DND-41 (cell line): ENCODE measurements at regions not wholly inside any gene's neighbourhood (a gene's known extent, or its start where the extent isn't known, plus 50 kb on each side); places are given as distances from the start of the nearest gene placed in this dataset.

ENCODE experiments used
- ATAC-seq: fragments of 200-7000 bp; cut with Tn5 transposase; 3 replicates; pipeline ENCODE4 v1.9.1; 2021; ENCODE audit warnings: low read depth; ENCODE audit not compliant: insufficient read depth
- DNase-seq: peaks from one replicate; pipeline ENCODE4 v3.0.0-alpha.2; 2020
- H2AFZ ChIP-seq: 2 replicates; pipeline ENCODE4 v1.6.0; 2012; ENCODE audit warnings: low read depth, low read length
- H3K27ac ChIP-seq: 2 replicates; pipeline ENCODE4 v1.5.1; 2012; ENCODE audit warnings: low read length, inconsistent platforms
- H3K27me3 ChIP-seq: fragments of 200-600 bp; sonication (generic); 2 replicates; pipeline ENCODE4 v1.6.0; 2012; ENCODE audit warnings: low read length, mild to moderate bottlenecking, inconsistent platforms; ENCODE audit not compliant: insufficient read depth, poor library complexity
- H3K36me3 ChIP-seq: 2 replicates; pipeline ENCODE4 v1.5.1; 2012; ENCODE audit warnings: low read length, inconsistent platforms; ENCODE audit not compliant: insufficient read depth
- H3K4me1 ChIP-seq: 2 replicates; pipeline ENCODE4 v1.5.1; 2012; ENCODE audit warnings: mild to moderate bottlenecking, low read length; ENCODE audit not compliant: insufficient read depth
- H3K4me2 ChIP-seq: 2 replicates; pipeline ENCODE4 v1.6.0; 2012; ENCODE audit warnings: mild to moderate bottlenecking, moderate library complexity, low read length, inconsistent platforms; ENCODE audit not compliant: insufficient read depth
- H3K4me3 ChIP-seq, 2 experiments: fragments of 200-600 bp in 1 of 2; shearing (Covaris generic) in 1 of 2; 2 replicates each; pipeline ENCODE4 v1.5.1; 2012 to 2016; ENCODE audit warnings: inconsistent platforms in 2 of 2, low read length in 2 of 2, mild to moderate bottlenecking in 2 of 2, low read depth in 1 of 2, moderate library complexity in 1 of 2
- H3K79me2 ChIP-seq: 2 replicates; pipeline ENCODE4 v1.6.0; 2012; ENCODE audit warnings: low read length, inconsistent platforms; ENCODE audit not compliant: insufficient read depth
- H3K9ac ChIP-seq: 2 replicates; pipeline ENCODE4 v1.6.0; 2012; ENCODE audit warnings: low read depth, mild to moderate bottlenecking, inconsistent platforms, low read length, moderate library complexity
- H3K9me3 ChIP-seq: 2 replicates; pipeline ENCODE4 v1.5.1; 2012; ENCODE audit warnings: low read length, moderate library complexity, mild to moderate bottlenecking, inconsistent platforms; ENCODE audit not compliant: insufficient read depth, severe bottlenecking
- H4K20me1 ChIP-seq: 2 replicates; pipeline ENCODE4 v1.6.0; 2012; ENCODE audit warnings: low read length; ENCODE audit not compliant: insufficient read depth
- CTCF ChIP-seq: IDR thresholded peaks from 2 replicates; pipeline ENCODE4 v1.5.1; 2012; ENCODE audit warnings: borderline replicate concordance, low read length, moderate library complexity, mild to moderate bottlenecking; ENCODE audit not compliant: poor library complexity, severe bottlenecking; ENCODE audit errors: extremely low read depth
- EZH2 ChIP-seq: IDR thresholded peaks from 3 replicates; pipeline ENCODE4 v1.6.1; 2012; ENCODE audit warnings: borderline replicate concordance, low read depth, mild to moderate bottlenecking, moderate library complexity, low read length, inconsistent platforms; ENCODE audit not compliant: severe bottlenecking

GRCh38 chr2:45130736-45131135, 121.5 kb upstream of the SIX2 start:
- Histone ChIP-seq H3K4me2 (no peak overlapping the region), H2AFZ (no peak overlapping the region), H3K9ac (no peak overlapping the region), H3K27ac (no peak overlapping the region), H3K9me3 (no peaks in the 10 kb centered on the region), H3K36me3 (no peaks in the 10 kb centered on the region), H4K20me1 (no peaks in the 10 kb centered on the region), H3K4me3 (no peak overlapping the region), H3K27me3 (no peaks in the 10 kb centered on the region), H3K4me1 (peaks cover 16% of the 10 kb centered on the region), H3K79me2 (no peaks in the 10 kb centered on the region)
- TF ChIP-seq EZH2 = no peak
- no peak for TF ChIP-seq CTCF
- ATAC-seq (no peak), DNase-seq (no peak)

- no peaks in the 10 kb centered on the region for H3K9me3 ChIP-seq
- H3K36me3 ChIP-seq = no peaks in the 10 kb centered on the region
- H3K4me2 ChIP-seq = no peak overlapping the region
- no peaks in the 10 kb centered on the region for H3K79me2 ChIP-seq
- DNase-seq (no peak), ATAC-seq (no peak)
- H3K4me3 ChIP-seq = no peak overlapping the region
- no peaks in the 10 kb centered on the region for H3K4me1 ChIP-seq
- H3K27me3 ChIP-seq = no peaks in the 10 kb centered on the region
- no peak overlapping the region for H3K27ac ChIP-seq
- H3K9ac ChIP-seq = no peak overlapping the region
- no peak for TF ChIP-seq CTCF
- no peak for TF ChIP-seq EZH2
- no peaks in the 10 kb centered on the region for H4K20me1 ChIP-seq
- no peak overlapping the region for H2AFZ ChIP-seq
These were observed 119.3 kb upstream of the SIX2 start for GRCh38 chr2:45128580-45128997.

- no peaks in the 10 kb centered on the region for H3K36me3 ChIP-seq
- no peak for DNase-seq
- no peaks in the 10 kb centered on the region for H3K27me3 ChIP-seq
- H3K27ac ChIP-seq = no peak overlapping the region
- no peak overlapping the region for H2AFZ ChIP-seq
- no peak overlapping the region for H3K4me2 ChIP-seq
- no peak for TF ChIP-seq EZH2
- no peak for TF ChIP-seq CTCF
- no peak overlapping the region for H3K9ac ChIP-seq
- no peaks in the 10 kb centered on the region for H3K4me1 ChIP-seq
- H4K20me1 ChIP-seq = no peaks in the 10 kb centered on the region
- no peak for ATAC-seq
- no peaks in the 10 kb centered on the region for H3K79me2 ChIP-seq
- no peak overlapping the region for H3K4me3 ChIP-seq
- no peaks in the 10 kb centered on the region for H3K9me3 ChIP-seq
These were observed 118.6 kb upstream of the SIX2 start for GRCh38 chr2:45127891-45128290.

GRCh38 chr2:45127321-45127720, 118.1 kb upstream of the SIX2 start:
- no peak overlapping the region for H3K9ac ChIP-seq
- no peak overlapping the region for H3K27ac ChIP-seq
- H3K4me3 ChIP-seq = no peak overlapping the region
- ATAC-seq (no peak), DNase-seq (no peak)
- H3K4me2 ChIP-seq = no peak overlapping the region
- H3K4me1 ChIP-seq = no peaks in the 10 kb centered on the region
- H3K79me2 ChIP-seq = no peaks in the 10 kb centered on the region
- H3K27me3 ChIP-seq = no peaks in the 10 kb centered on the region
- no peaks in the 10 kb centered on the region for H3K36me3 ChIP-seq
- H2AFZ ChIP-seq = no peak overlapping the region
- H4K20me1 ChIP-seq = no peaks in the 10 kb centered on the region
- TF ChIP-seq CTCF (no peak), EZH2 (no peak)
- H3K9me3 ChIP-seq = no peaks in the 10 kb centered on the region
